ENCODE measurements at regions not wholly inside any gene's neighbourhood (a gene's known extent, or its start where the extent isn't known, plus 50 kb on each side); places are given as distances from the start of the nearest gene placed in this dataset.

DNA sequence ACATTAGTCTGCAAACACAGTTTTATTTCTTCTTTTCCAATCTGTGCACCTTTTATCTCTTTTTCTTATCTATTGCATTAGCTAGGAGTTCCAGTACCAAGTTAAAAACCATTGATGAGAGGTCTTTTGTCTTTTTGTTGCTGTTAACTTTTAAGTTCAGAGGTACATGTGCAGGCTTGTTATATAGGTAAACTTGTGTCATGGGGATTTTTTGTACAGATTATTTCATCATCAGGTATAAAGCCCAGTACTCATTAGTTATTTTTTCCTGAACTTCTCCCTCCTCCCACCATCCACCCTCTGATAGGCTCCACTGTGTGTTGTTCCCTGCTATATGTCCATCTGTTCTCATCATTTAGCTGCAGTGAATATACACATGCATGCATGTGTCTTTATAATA lies 349.9 kb downstream of the PDHA2 start:
- Mint-ChIP-seq H3K4me3 (ENCODE audit: unreplicated experiment) (no peak overlapping the region), H3K4me1 (ENCODE audit: low read depth, unreplicated experiment) (no peaks in the 10 kb centered on the region), H3K36me3 (ENCODE audit: insufficient read depth, unreplicated experiment) (no peaks in the 10 kb centered on the region), H3K9me3 (ENCODE audit: unreplicated experiment) (no peaks in the 10 kb centered on the region), H3K27ac (ENCODE audit: unreplicated experiment) (no peak overlapping the region), H3K27me3 (ENCODE audit: insufficient read depth, unreplicated experiment) (peaks cover 8% of the 10 kb centered on the region)
- Histone ChIP-seq H3K9me3 (no peaks in the 10 kb centered on the region), H3K4me1 (no peaks in the 10 kb centered on the region), H3K27me3 (replicated peaks; ENCODE audit: control insufficient read depth, insufficient read depth, low read length) (no peaks in the 10 kb centered on the region), H3K36me3 (ENCODE audit: control insufficient read depth, insufficient read depth, low read length) (no peaks in the 10 kb centered on the region), H3K4me3 (ENCODE audit: low read depth, low read length) (no peak overlapping the region)
- ChIA-PET CTCF (no interaction called here), POLR2A (no interaction called here)
- intact Hi-C loops (cut with micrococcal nuclease; ENCODE audit: unreplicated experiment) = no loop called here
- no TSS peak for BruUV-seq (replicated peaks)
- no peak for DNase-seq
- TF ChIP-seq, protein P1, sequence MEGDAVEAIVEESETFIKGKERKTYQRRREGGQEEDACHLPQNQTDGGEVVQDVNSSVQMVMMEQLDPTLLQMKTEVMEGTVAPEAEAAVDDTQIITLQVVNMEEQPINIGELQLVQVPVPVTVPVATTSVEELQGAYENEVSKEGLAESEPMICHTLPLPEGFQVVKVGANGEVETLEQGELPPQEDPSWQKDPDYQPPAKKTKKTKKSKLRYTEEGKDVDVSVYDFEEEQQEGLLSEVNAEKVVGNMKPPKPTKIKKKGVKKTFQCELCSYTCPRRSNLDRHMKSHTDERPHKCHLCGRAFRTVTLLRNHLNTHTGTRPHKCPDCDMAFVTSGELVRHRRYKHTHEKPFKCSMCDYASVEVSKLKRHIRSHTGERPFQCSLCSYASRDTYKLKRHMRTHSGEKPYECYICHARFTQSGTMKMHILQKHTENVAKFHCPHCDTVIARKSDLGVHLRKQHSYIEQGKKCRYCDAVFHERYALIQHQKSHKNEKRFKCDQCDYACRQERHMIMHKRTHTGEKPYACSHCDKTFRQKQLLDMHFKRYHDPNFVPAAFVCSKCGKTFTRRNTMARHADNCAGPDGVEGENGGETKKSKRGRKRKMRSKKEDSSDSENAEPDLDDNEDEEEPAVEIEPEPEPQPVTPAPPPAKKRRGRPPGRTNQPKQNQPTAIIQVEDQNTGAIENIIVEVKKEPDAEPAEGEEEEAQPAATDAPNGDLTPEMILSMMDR (IDR thresholded peaks at IDR 0.05; ENCODE audit: insufficient read depth in 1 of 2, low read depth in 1 of 2, low read length in 1 of 2, severe bottlenecking in 1 of 2, unreplicated experiment in 1 of 2) = no peak

DNA sequence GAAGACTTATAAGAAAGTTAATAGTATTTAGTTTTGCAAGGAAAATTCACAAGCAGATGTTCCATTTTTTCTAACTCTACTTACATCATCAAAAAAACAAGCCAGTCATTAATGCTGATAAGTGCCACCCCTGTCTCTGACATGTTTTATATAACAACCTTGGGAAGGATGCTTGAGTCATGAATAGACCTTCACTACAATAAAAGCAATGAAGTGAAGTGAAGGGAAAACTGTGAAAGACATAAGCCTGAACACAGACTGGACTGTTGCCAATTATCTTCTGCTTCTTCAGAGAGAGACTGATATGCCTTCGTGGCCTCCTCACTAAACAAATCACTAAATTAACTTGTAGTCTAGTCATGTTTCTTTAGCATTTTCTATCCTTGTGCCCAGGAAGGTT lies 353.2 kb downstream of the PDHA2 start:
- no peak overlapping the region for H3K4me3 ChIP-seq (ENCODE audit: low read depth, low read length)
- Mint-ChIP-seq H3K4me1 (ENCODE audit: low read depth, unreplicated experiment) (no peaks in the 10 kb centered on the region), H3K9me3 (ENCODE audit: unreplicated experiment) (no peaks in the 10 kb centered on the region), H3K27ac (ENCODE audit: unreplicated experiment) (no peak overlapping the region), H3K36me3 (ENCODE audit: insufficient read depth, unreplicated experiment) (no peaks in the 10 kb centered on the region), H3K4me3 (ENCODE audit: unreplicated experiment) (no peak overlapping the region), H3K27me3 (ENCODE audit: insufficient read depth, unreplicated experiment) (peaks cover 8% of the 10 kb centered on the region)
- DNase-seq = no peak
- no peaks in the 10 kb centered on the region for H3K4me1 ChIP-seq
- intact Hi-C loops (cut with micrococcal nuclease; ENCODE audit: unreplicated experiment) = no loop called here
- H3K27me3 ChIP-seq (replicated peaks; ENCODE audit: control insufficient read depth, insufficient read depth, low read length) = no peaks in the 10 kb centered on the region
- TF ChIP-seq, protein P1 (IDR thresholded peaks at IDR 0.05; ENCODE audit: insufficient read depth in 1 of 2, low read depth in 1 of 2, low read length in 1 of 2, severe bottlenecking in 1 of 2, unreplicated experiment in 1 of 2) = no peak
- CTCF ChIA-PET = no interaction called here
- no TSS peak for BruUV-seq (replicated peaks)
- POLR2A ChIA-PET = no interaction called here
- H3K9me3 ChIP-seq = no peaks in the 10 kb centered on the region
- no peaks in the 10 kb centered on the region for H3K36me3 ChIP-seq (ENCODE audit: control insufficient read depth, insufficient read depth, low read length)

GRCh38 chr4:96194993-96195392 lies 355.1 kb downstream of the PDHA2 start:
- Mint-ChIP-seq H3K4me1 (ENCODE audit: low read depth, unreplicated experiment) (no peaks in the 10 kb centered on the region), H3K27ac (ENCODE audit: unreplicated experiment) (no peak overlapping the region), H3K27me3 (ENCODE audit: insufficient read depth, unreplicated experiment) (peaks cover 8% of the 10 kb centered on the region), H3K36me3 (ENCODE audit: insufficient read depth, unreplicated experiment) (no peaks in the 10 kb centered on the region), H3K9me3 (ENCODE audit: unreplicated experiment) (no peaks in the 10 kb centered on the region), H3K4me3 (ENCODE audit: unreplicated experiment) (no peak overlapping the region)
- intact Hi-C loops (cut with micrococcal nuclease; ENCODE audit: unreplicated experiment) = no loop called here
- Histone ChIP-seq H3K36me3 (ENCODE audit: control insufficient read depth, insufficient read depth, low read length) (no peaks in the 10 kb centered on the region), H3K4me1 (no peaks in the 10 kb centered on the region), H3K9me3 (no peaks in the 10 kb centered on the region), H3K4me3 (ENCODE audit: low read depth, low read length) (no peak overlapping the region), H3K27me3 (replicated peaks; ENCODE audit: control insufficient read depth, insufficient read depth, low read length) (no peaks in the 10 kb centered on the region)
- BruUV-seq (replicated peaks) = no TSS peak
- TF ChIP-seq, protein P1 (IDR thresholded peaks at IDR 0.05; ENCODE audit: insufficient read depth in 1 of 2, low read depth in 1 of 2, low read length in 1 of 2, severe bottlenecking in 1 of 2, unreplicated experiment in 1 of 2) = no peak
- no peak for DNase-seq
- POLR2A ChIA-PET = no interaction called here
- CTCF ChIA-PET = no interaction called here
